DMS114 treated with DMSO at 0.1 percent for 48 hours (cell line): ENCODE measurements at regions not wholly inside any gene's neighbourhood (a gene's known extent, or its start where the extent isn't known, plus 50 kb on each side); places are given as distances from the start of the nearest gene placed in this dataset.

Experiments used
- DNase-seq: peaks from one replicate; lab custom pipeline; 2025; ENCODE audit not compliant: unreplicated experiment; lab: John Stamatoyannopoulos, UW

GRCh38 chr10:128485701-128486235 is 359.5 kb upstream of the MKI67 start:
- DNase-seq: no peak

- DNase-seq: no peak
Observed at GRCh38 chr10:128487517-128487916, 361.3 kb upstream of the MKI67 start.

- DNase-seq: no peak
Observed at GRCh38 chr10:128489324-128490247, 363.4 kb upstream of the MKI67 start.

GRCh38 chr10:128491686-128492085 is 365.5 kb upstream of the MKI67 start:
- no peak for DNase-seq

- DNase-seq: no peak
Observed at GRCh38 chr10:128493811-128494210, 367.6 kb upstream of the MKI67 start.

GRCh38 chr10:128494665-128495064 is 368.4 kb upstream of the MKI67 start:
- no peak for DNase-seq

- DNase-seq: no peak
Observed at GRCh38 chr10:128497660-128498377, 371.6 kb upstream of the MKI67 start.

GRCh38 chr10:128498378-128498730 is 372.1 kb upstream of the MKI67 start:
- DNase-seq: no peak

- no peak for DNase-seq
Observed at GRCh38 chr10:128498746-128499145, 372.5 kb upstream of the MKI67 start.

- DNase-seq: no peak
Observed at GRCh38 chr10:128499486-128499885, 373.3 kb upstream of the MKI67 start.

- DNase-seq: no peak
Observed at GRCh38 chr10:128499956-128500355, 373.7 kb upstream of the MKI67 start.

GRCh38 chr10:128500642-128501041 is 374.4 kb upstream of the MKI67 start:
- no peak for DNase-seq

- no peak for DNase-seq
Observed at GRCh38 chr10:128505346-128505745, 379.1 kb upstream of the MKI67 start.

GRCh38 chr10:128506423-128506822 is 380.2 kb upstream of the MKI67 start:
- no peak for DNase-seq

GRCh38 chr10:128507066-128507465 is 380.8 kb upstream of the MKI67 start:
- no peak for DNase-seq

- DNase-seq: no peak
Observed at GRCh38 chr10:128511284-128511683, 385.1 kb upstream of the MKI67 start.

- no peak for DNase-seq
Observed at GRCh38 chr10:128512767-128513166, 386.5 kb upstream of the MKI67 start.

- DNase-seq: no peak
Observed at GRCh38 chr10:128514536-128514935, 388.3 kb upstream of the MKI67 start.

GRCh38 chr10:128516180-128516579 is 390.0 kb upstream of the MKI67 start:
- DNase-seq: no peak

GRCh38 chr10:128517167-128517566 is 390.9 kb upstream of the MKI67 start:
- DNase-seq: no peak

- no peak for DNase-seq
Observed at GRCh38 chr10:128518000-128518399, 391.8 kb upstream of the MKI67 start.

- no peak for DNase-seq
Observed at GRCh38 chr10:128519581-128519980, 393.4 kb upstream of the MKI67 start.
